ENCODE measurements at regions not wholly inside any gene's neighbourhood (a gene's known extent, or its start where the extent isn't known, plus 50 kb on each side); places are given as distances from the start of the nearest gene placed in this dataset.

DNA sequence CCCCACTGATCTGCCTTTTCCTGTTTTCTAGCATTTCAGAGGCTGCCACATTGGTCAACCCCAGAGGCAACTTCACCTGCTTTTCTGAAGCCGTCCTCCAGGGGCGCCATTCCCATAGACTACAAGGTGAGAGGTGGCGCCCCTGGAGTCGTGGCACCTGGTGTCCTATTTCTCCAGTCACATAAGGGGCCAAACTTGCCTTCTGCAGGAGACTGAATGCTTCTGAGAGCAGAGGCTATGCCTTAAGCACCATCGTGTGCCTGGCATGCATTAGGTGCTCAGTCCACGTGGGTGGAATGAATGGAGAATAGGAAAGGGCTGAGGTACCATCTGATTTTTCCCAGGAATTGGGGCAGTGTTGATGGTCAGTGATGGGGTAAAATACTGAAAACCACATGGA lies 164.8 kb downstream of the HAPSTR1 start:
- no peak for DNase-seq

DNA sequence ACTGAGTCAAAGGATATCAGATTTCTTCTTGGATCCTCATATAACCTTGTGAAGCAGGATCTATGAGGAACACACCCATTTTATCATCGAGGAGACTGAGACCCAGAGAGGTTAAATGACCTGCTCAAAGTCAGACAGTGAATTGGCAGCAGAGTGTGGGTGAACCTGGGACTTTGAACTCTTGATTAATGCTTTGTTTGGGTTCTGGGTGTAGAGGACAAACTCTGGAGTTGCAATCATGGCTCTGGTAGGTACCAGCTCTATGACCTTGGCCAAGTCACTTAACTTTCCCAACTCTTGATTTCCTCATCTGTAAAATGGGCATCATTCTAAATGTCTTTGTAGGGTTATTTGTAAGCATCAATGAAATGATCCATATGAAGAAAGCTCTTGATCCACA lies 166.4 kb downstream of the HAPSTR1 start:
- DNase-seq, result no peak

DNA sequence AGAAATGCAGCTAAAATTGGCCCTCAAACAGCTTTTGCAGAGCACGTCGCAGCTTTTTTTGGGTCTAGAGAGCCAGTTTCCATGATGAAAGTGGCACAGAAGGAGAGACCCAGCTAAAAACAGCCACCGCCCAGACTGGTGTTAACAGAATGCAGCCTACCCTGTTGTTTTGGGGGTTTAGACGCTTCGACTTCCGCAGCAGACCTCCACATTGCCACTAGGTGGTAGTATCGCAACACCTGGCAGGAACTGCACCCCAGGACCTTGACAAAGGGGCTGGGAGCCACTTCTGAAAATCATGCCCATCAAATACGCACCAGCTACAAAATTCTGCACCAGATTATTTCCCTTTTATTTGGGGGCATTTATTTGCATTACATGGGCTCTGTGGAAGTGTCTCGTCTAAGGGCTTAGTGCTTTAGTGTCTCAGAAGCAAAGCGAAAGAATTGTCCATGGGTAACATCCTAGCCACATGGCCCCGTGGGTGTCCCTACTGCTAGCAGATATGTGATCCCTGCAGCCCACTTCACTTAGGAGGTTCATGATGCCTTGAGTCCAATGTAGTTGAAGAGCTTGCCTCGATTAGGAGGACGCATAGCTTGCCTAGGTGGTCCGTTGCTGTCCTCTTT lies 167.1 kb downstream of the HAPSTR1 start:
- DNase-seq, result peak; percentile 56

DNA sequence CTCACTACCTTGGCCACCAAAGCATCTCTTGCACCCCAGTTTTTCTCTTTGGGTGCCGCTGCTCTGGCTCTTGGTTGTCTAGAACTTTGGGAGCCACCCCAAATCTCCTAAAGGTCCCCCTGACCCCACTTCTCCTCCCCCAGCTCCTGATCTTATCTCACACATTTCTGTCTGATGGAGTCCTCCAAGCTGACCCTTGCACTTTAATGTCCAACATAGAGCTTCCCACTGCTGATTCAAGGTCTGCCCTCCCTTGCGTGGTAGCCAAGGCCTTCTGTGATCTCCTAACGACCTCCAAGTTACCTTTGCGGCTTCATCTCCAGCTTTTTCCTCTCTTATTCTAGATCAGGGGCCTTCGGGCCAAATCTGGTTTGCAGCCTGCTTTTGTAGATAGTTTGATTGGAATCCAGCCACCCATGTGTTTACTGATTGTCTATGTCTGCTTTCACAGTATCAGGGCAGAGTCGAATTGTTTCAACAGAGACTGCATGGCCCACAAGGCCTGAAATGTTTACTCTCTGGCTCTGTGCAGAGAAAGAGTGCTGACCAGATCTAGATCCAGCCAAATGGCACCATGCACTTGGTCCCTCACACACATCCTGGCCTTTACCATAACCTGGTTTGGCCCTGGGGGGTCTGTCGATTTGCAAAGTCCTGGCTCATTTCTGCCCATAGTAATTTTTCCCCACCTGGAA lies 168.6 kb downstream of the HAPSTR1 start:
- DNase-seq, result peak; percentile 47

DNA sequence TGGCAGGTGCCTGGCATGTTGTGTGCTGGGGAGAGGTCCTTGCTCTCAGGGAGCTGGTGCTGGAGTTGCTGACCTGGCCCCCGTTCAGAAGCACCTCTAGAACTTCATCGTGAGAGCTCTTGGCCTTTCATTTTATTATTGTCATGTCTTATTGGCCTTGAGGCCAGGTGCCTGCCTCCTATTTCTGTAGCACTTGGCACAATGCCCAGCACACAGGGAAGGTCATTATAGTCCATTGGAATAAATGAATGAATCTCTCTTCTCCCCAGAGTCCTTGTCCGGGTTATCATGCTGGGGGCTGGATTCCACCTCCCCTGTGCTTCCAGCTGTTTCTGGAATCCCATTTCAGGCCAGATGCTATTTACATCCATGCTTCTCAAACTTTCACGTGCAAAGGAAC lies 169.2 kb downstream of the HAPSTR1 start:
- DNase-seq, result peak; percentile 94

DNA sequence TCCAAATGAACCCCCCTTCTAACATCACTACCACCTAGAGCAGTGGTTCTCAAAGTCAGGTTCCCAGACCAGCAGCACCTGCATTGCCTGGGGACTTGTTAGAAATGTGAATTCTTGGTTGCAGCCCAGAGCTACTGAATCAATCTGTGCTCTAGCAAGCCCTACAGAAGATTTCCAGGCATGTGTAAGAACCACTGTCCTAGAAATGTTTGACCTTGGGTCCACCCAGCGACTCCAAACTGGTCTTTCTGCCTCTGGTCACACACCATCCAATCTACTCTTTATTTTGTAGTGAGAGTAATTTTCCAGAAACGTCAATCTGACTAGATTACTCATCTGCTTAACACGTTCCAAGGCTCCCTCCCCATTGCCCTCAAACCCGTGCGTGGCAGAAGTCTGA lies 169.9 kb downstream of the HAPSTR1 start:
- no peak for DNase-seq

DNA sequence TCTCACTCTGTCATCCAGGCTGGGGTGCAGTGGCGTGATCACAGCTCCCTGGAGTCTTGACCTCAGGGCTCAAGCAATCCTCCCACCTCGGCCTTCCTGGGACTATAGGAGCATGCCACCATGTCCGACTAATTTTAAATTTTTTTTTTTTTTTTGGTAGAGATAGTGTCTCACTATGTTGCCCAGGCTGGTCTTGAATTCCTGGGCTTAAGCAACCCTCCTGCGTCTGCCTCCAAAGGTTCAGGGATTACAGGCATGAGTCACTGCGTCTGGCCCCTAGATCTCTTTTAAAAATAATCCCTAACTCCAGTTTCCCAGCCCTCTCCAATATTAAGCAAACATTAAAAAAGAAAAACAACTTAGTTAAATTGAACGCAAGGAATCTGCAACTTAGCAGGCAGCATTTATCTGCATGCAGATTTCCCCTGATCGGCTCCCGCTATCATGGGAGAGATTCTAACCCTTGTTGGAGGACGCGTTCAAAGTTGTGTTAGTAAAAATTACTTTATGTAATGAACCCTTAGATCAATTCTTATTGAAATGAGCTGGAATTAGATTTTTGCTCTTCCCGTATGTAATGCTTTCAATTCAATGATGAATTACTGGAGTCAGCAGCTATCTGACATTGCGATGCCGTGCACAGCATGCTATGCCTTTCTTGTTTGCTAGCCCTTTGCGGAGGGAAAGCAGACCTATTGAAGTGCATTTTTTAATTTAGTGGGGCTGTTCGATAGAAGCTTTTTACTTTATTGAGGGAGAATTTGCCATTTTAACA lies 171.7 kb downstream of the HAPSTR1 start:
- DNase-seq, result no peak

DNA sequence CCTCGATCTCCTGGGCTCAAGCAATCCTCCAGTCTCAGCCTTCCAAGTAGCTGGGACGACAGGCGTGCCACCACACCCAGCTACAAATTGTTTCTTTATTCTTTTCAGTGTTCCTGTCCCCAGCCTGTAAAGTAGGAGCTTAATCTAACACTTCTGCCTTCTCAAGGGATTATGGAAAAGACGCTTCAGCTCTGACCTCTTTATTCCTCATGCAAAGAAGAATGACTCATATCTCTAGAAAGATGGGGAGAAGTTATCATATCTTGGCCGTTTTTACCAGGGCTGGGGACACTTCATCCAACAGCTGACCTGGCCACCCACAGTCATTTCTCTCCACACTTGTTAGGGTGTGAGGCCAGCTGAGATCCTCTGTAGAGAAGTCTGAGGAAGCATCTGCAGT lies 172.6 kb downstream of the HAPSTR1 start:
- no peak for DNase-seq

DNA sequence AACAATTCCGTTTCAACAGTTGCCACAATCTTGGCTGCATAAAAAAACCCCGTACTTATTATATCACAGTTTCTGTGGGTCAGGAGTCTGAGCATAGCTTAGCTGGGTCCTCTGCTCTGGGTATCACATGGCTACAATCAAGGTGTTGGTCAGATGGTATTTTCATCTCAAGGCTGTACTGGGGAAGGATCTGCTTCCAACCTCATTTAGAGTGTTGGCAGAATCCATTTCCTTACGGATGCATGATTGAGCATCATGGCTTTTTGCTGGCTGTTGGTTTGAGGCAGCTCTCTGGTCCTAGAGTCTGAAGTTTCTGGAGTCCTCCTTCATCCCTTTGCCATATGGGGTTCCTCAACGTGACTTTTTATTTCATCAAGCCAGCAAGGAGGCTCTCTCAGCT lies 177.0 kb downstream of the HAPSTR1 start:
- DNase-seq, result no peak

DNA sequence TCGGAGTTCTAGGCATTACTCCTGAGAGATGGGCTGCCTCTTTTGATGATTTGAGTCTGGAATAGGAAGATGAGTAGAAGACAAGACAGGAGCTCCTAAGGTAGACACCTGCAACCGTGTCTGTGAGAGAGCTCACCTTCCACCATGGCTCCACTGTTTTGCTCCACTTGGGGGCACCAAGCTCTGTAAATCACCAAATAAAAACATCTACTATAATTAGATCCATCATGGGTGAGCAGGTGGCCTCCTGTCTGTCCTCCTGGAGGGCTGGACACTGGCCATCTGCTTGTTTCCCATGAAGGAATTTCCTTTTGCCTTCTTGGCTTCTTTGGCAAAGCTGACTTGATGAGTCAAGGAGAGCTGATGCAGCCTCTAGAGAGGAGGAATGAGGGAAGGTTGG lies 179.0 kb downstream of the HAPSTR1 start:
- DNase-seq, result no peak

DNA sequence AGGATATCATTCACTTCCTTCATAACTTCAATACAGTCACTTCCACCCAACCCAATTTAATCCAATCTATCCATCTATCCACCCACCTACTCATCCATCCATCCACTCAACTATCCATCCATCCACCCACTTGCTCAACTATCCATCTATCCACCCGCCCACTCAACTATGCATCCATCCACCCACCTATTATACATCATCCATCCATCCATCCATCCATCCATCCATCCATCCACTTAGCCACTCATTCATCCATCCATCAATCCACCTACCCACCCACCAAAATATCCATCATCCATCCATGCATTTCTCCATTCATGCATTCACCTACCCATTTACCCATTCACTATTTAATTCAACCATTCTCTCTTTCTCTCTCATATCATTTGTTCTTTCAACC lies 179.5 kb downstream of the HAPSTR1 start:
- no peak for DNase-seq

DNA sequence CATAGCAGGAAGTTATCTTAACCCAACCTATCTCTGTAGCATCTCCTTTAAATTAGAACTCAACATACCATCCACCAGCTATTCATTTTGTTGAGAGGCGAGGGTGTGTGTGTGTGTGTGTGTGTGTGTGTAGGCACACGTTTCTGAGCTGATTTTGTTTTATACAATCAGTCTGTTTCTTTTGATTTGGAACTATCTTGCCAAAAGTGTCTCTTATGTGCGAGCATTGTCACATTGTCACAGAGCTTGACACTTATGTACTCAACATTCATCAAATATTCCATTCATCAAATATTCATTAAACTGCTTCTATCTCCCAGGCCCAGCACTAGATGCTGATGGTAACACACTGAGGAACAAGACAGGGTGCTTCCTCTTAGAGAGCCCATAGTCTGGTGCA lies 180.4 kb downstream of the HAPSTR1 start:
- no peak for DNase-seq

DNA sequence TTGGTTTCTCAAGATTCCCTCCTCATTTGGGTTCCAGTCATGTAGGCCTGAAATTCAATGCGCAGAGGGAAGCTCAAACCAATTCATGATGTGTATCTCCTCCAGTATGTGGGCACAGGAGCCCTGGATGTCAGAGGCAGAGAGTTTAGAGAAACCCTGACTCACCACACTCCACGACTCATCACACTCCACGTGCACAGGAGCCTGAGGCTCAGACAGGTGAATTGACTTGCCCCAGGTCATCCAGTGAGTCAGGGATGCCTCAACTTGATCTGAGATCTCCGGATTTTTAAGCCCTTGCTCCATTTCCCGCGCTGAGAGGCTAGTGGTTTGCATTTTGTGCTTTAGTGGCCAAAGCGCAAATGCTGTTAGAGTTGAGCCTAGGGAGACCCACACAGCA lies 183.9 kb downstream of the HAPSTR1 start:
- DNase-seq, result no peak

DNA sequence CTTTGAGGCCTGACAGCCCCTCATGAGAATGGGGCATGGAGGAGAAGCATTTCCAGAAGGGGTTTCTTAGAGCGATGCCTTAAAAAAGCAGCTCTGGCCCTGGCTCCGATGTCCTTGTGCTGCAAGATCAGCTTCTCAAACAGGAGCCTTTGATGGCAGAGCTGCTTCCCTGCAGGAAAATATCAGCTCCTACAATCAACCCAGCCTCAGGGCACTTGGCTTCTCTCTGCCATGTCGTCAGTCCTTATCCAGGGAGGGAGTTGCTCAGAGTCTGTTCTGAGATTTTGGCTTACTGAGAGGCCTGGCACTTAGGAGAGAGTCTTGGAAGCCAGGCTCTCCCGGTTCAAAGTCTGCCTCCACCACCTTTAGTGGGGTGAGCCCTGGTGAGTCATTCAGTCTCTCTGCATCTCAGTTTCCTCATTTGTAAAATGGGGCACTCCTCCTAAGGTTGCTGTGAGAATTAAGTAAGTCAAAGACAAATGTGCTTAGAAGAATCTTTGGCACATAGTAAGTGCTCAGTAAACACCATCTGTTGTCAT lies 184.4 kb downstream of the HAPSTR1 start:
- no peak for DNase-seq

DNA sequence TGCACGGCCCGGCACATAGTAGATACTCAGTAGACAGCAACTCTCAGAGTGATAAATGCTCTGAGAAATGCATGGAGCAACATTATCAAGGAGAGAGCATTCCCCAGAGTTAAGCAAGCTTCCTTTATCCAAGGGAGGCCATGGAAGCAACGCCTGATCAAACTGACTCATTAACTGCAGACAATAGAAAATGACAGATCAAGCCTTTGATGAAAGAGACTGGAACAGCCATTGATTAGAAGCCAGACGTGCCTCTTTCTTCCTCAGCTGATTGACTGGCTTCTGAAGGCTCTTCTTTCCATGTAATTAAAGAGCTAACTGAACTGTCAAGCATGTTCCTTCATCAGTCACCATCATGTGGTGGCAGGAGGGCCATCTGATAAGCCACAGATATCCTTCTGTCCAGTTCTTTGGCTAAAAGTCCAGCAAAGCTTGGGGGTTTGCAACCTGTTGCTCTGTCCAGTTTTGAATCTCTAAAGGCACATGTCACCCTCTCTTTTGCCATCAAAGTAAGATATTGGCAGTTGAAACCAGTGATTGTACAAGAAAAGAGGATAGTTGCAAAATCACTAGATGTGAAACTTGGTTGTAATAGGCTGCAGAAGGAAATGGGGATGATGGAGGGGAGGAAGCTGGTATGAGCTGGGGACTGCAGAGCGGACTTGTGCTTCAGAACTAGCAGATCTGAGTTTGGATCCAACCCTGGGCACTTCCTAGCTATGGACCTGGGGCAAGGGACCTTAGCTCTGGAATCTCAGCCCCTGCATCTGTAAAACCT lies 188.0 kb downstream of the HAPSTR1 start:
- DNase-seq, result no peak

DNA sequence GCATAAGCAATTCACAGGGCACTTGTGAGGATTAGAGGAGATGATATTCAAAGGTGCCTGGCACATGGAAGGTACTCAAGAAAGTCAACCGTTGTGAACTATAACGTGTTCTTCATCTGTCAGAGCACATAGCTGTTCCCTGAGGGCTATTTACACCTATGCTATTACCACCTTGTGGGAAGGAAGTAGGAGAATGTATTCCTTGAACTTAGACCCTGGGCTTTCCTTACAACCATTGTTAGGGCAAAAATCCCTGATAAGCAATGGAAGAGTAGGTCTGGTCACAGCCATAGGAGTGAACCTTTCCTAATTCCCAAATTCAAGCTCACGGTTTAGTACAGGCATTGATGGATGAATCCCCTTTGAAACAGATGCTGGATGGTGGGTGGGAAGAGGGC lies 188.6 kb downstream of the HAPSTR1 start:
- DNase-seq, result no peak

DNA sequence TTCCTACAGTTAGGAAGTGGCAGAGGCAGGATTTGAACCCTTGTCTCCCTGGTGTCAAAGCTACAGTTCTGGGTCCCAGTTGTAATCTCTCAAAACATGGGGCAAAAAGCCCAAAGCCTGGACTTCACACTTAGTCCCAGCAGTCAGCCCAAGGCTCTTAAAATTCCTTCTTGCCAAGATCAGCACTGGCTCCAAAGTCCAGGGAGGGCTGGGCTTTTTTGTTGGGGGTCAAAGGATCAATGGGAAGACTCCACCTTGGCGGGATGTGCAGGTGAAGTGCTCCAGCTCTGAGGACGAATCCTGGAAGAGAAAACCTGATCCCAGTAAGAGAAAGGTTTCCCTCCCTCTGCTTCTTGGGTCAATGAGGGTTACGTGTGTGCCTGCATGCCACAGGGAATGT lies 195.5 kb downstream of the HAPSTR1 start:
- DNase-seq, result no peak

DNA sequence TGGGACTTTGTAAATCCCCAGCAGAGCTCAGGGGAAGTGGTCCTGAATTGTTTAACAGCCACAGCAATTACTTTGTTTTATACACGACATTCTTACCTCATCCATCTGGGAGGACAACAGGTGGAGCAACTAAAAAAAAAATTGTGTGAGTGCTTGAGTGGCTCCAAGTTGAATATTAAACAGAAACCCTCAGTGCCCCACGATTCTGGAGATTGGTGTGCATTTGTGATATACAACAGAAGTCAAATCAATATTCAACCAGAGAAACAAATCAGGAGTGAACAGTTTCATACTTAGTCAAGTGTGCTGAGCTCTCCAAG lies 204.8 kb downstream of the HAPSTR1 start:
- DNase-seq, result peak; percentile 46

DNA sequence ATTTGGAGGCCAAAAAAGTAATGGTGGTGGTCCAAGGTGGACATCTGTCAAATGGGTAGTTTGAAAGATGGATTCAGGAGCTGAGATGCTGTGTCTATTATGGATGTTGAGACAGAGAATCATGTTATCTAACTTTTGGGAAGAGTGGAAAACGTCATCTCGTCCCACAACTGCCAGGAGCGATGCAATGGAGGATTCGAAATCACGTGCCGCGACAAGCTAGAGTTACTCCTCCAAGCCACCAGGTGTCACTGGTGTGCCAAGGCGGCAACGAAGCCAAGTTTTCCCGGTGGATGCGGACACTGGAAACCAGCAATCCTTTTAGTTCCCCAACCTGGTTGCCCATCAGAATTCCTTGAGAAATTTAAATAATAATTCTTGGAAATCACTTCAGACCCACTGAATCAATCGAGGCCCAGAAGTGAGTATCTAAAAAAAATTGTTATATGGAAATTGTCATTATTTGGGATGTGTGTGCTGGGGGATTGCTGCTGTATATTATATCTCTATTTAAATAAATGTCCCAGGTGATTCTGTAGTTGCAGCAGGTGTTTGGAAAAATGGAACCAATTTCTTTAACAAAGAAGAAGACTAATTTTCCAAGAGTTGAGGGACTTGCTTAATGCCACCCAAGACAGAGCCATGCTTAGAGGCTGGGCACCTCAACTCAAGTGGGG lies 206.1 kb downstream of the HAPSTR1 start:
- DNase-seq, result no peak

DNA sequence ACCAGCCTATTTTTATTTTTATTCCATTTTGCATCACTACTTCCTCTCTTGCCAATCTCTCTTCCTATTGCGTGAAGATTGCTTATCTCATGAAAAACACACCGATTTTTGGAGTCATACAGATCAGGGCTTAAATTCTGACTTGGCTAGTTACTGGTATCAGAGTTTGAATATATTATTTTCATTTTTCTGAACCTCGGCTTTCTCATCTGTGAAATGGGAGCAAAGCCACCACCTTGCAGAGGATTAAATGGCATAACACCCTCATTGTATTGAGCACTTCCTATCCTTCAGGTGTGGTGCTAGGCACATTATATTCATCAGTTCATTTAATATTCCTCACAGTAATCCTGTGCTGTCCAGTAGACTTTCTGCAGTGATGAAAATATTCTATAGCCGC lies 208.8 kb downstream of the HAPSTR1 start:
- DNase-seq, result no peak

DNA sequence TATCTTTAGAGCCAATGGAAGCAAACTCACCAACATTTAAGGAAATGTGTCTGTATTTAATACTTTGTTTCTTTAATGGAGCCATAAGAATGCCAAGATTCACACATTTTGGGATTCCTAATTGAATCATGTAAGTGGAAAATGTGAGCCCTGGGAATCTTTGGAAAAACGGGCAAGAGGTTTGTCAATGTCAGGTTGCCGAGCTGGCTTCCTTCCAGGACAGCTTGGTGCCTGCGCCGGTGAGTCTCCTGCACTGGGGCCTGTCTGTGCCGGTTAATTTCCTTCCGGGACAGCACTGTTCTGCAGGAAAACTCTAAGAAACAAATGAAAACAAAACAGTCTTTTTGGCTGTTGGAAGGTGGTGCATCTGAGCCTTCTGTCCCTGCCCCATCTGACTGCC lies 210.6 kb downstream of the HAPSTR1 start:
- DNase-seq, result no peak

DNA sequence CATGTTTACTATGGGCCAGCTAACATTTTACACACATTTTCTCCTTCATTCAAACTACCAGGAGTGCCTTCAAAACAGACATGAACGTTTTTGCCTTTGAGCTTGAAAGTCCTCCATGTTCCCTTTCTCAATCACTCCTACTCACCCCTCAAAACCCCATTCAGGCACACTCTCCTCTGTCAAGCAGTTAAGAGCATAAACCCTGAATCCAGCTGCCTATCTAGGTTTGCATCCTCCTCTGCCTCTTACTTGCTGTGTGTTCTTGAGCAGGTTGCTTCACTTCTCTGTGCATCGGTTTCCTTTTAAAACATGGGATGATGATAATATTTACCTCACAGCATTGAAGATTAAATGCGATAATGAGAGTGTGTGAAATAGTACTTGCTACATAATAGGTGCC lies 215.3 kb downstream of the HAPSTR1 start:
- no peak for DNase-seq

DNA sequence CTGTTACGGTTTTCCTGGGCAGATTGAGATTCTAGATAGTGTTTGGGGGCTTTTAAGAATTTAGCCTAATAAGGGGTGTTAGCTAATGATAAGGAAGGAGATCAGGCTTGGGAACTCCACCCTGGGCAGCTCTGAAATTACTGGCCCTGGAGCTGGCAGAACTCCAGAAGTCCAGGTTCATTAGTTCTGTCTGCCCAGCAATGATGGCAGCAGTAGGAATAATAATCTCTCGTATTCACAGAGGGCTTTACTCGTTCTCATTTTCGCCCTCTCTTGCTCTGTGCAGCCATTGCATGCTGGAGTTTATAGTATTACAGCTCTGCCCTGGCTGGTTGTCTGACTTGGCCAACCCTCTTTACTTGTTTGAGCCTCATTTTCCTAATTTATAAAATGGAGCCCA lies 216.0 kb downstream of the HAPSTR1 start:
- no peak for DNase-seq
